HEK293T (cell line): ENCODE measurements at regions not wholly inside any gene's neighbourhood (a gene's known extent, or its start where the extent isn't known, plus 50 kb on each side); places are given as distances from the start of the nearest gene placed in this dataset.

ENCODE experiments used
- CTCF ChIA-PET: fragments of 350-600 bp; formaldehyde crosslinking; extraction: SDS; loops from one replicate; lab custom pipeline; 2021; ENCODE audit warnings: antibody characterized with exemption, inconsistent platforms; lab: Yijun Ruan, JAX
- POLR2A ChIA-PET: fragments of 350-600 bp; formaldehyde crosslinking; extraction: SDS; loops from one replicate; lab custom pipeline; 2020; ENCODE audit warnings: antibody characterized with exemption, inconsistent platforms; lab: Yijun Ruan, JAX
- DNase-seq: peaks from one replicate; pipeline ENCODE4 v3.0.0; 2012; ENCODE audit warnings: mixed read lengths; ENCODE audit errors: extremely low spot score
- ARNT ChIP-seq: fragments of 450-650 bp; IDR thresholded peaks from 2 replicates; pipeline ENCODE4 v1.6.1; 2017; ENCODE audit warnings: mild to moderate bottlenecking
- BHLHE40 ChIP-seq: fragments of 450-650 bp; IDR thresholded peaks from 2 replicates; pipeline ENCODE4 v1.6.1; 2016; ENCODE audit warnings: mild to moderate bottlenecking, moderate library complexity, borderline replicate concordance
- CTBP1 ChIP-seq: fragments of 450-650 bp; IDR thresholded peaks from 2 replicates; pipeline ENCODE4 v1.6.1; 2016; ENCODE audit warnings: borderline replicate concordance
- ELF4 ChIP-seq: fragments of 450-650 bp; IDR thresholded peaks from 2 replicates; pipeline ENCODE4 v1.6.1; 2017; ENCODE audit warnings: antibody characterized with exemption
- FOXA1 ChIP-seq: fragments of 450-650 bp; IDR thresholded peaks from 2 replicates; pipeline ENCODE4 v1.6.1; 2016; ENCODE audit warnings: mild to moderate bottlenecking
- FOXK2 ChIP-seq: fragments of 450-650 bp; IDR thresholded peaks from 2 replicates; pipeline ENCODE4 v1.6.1; 2016; ENCODE audit warnings: mild to moderate bottlenecking
- FOXM1 ChIP-seq: fragments of 450-650 bp; IDR thresholded peaks from 2 replicates; pipeline ENCODE4 v1.6.1; 2017; ENCODE audit warnings: mild to moderate bottlenecking, borderline replicate concordance
- HDGF ChIP-seq: fragments of 450-650 bp; IDR thresholded peaks from 2 replicates; pipeline ENCODE4 v1.6.1; 2017; ENCODE audit warnings: antibody characterized with exemption, borderline replicate concordance
- L3MBTL2 ChIP-seq: fragments of 450-650 bp; conservative IDR thresholded peaks from 2 replicates; pipeline ENCODE4 v1.6.1; 2016; ENCODE audit warnings: mild to moderate bottlenecking
- LEF1 ChIP-seq: fragments of 450-650 bp; IDR thresholded peaks from 2 replicates; pipeline ENCODE4 v1.6.1; 2017; ENCODE audit warnings: mild to moderate bottlenecking, borderline replicate concordance
- NFRKB ChIP-seq: fragments of 450-650 bp; IDR thresholded peaks from 2 replicates; pipeline ENCODE4 v1.6.1; 2016; ENCODE audit warnings: mild to moderate bottlenecking, moderate library complexity
- SP1 ChIP-seq: fragments of 450-650 bp; IDR thresholded peaks from 2 replicates; pipeline ENCODE4 v1.6.1; 2017
- SUZ12 ChIP-seq: fragments of 450-650 bp; IDR thresholded peaks from 2 replicates; pipeline ENCODE4 v1.6.1; 2016; ENCODE audit warnings: mild to moderate bottlenecking
- TARDBP ChIP-seq: fragments of 450-650 bp; IDR thresholded peaks from 2 replicates; pipeline ENCODE4 v1.6.1; 2016
- ZNF384 ChIP-seq: fragments of 450-650 bp; IDR thresholded peaks from 2 replicates; pipeline ENCODE4 v1.6.1; 2016
- TF ChIP-seq, protein P1 (sequence below): fragments of 450-650 bp; IDR thresholded peaks from 2 replicates; pipeline ENCODE4 v1.6.1; 2016

DNA sequence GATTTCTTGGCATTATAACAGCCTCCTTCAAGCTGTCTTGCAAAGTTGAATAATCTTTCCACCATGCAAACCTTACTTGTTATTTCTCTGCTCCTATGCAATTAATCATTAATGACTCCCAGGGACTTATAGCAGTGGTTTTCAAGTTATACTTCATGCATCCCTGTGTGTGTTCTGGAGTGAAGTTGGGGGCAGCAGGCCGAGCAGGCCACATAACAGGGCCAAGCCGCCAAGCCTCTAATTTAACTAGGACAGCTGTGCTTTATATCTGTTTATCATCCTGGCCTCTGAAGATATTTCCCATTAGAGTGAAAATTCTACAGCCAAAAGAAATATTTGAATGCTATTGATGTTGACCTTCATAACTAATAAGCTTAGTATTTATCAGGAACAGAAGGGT is 133.5 kb upstream of the PAK3 start:
- CTCF ChIA-PET, result no interaction called here
- no peak for DNase-seq
- POLR2A ChIA-PET, result no interaction called here
- TF ChIP-seq LEF1, result no peak
- no peak for TF ChIP-seq ARNT
- TF ChIP-seq ZNF384, result no peak
- TF ChIP-seq FOXM1, result no peak
- TF ChIP-seq SP1, result no peak
- TF ChIP-seq FOXA1, result no peak
- TF ChIP-seq BHLHE40, result no peak

DNA sequence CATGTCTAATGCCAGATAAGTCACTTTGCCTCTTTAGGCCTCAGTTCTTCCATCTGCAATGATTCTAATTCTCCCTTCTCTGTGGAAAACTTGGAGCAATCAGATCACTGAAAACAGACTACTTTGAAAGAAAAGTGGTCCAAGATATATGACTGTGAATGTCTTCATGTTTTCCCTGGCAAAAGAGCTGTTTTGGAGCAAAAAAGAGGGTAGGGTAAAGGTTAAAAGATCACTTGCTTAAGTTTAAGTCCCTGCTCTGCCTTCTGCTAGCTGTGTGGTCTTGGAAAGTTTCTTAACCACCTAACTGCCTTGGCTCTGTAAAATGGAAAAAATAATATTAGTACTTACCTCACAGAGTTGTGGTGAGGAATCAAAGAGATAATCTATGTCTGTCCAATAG is 140.3 kb upstream of the PAK3 start:
- no peak for TF ChIP-seq LEF1
- TF ChIP-seq SP1, result no peak
- no peak for TF ChIP-seq HDGF
- ChIA-PET POLR2A (interaction anchor here (0.8 kb wide), 1 partner anchor 12 kb away, joined by 3 read pairs; no protein-coding TSS in a partner anchor), CTCF (no interaction called here)
- DNase-seq, result no peak

DNA sequence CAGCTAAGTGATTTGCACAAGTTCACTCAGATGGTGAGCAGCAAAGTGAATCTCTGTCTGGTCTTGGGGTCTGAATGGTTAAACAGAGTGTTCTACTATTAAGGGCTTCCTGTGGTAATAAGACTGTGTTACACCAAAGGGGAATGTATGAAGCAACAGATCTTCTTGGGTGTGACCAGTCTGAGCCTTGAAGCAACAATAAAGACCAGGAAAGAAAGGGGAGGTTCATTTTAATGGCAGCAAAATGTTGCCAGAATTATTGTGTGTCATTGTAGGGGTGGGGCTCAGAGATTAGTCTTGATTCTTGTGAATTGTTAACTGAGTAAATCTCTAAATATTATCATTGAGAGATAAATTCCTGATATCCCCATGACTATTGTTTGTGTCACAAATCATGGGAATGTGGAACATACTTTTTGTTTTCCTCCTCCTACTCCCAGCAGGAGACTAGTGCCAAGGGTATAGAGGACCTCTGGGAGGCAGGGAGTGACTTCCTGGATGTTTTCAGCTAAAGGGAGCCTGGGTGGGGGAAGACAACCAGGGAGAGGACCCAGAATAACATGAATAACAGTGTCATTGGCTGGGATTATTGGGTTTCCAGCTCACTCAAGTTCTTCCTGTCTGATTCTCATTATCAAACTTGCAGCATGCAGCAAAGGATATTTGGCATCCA is 141.4 kb upstream of the PAK3 start:
- CTCF ChIA-PET, result no interaction called here
- POLR2A ChIA-PET, result no interaction called here
- DNase-seq, result no peak
- TF ChIP-seq SUZ12, result no peak
- TF ChIP-seq BHLHE40, result no peak
- TF ChIP-seq FOXM1, result no peak
- no peak for TF ChIP-seq CTBP1
- no peak for TF ChIP-seq FOXK2
- no peak for TF ChIP-seq SP1
- no peak for TF ChIP-seq ELF4
- no peak for TF ChIP-seq FOXA1
- TF ChIP-seq, protein P1, sequence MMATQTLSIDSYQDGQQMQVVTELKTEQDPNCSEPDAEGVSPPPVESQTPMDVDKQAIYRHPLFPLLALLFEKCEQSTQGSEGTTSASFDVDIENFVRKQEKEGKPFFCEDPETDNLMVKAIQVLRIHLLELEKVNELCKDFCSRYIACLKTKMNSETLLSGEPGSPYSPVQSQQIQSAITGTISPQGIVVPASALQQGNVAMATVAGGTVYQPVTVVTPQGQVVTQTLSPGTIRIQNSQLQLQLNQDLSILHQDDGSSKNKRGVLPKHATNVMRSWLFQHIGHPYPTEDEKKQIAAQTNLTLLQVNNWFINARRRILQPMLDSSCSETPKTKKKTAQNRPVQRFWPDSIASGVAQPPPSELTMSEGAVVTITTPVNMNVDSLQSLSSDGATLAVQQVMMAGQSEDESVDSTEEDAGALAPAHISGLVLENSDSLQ, result no peak
- no peak for TF ChIP-seq ZNF384
- no peak for TF ChIP-seq ARNT
- no peak for TF ChIP-seq HDGF
- TF ChIP-seq L3MBTL2, result no peak

DNA sequence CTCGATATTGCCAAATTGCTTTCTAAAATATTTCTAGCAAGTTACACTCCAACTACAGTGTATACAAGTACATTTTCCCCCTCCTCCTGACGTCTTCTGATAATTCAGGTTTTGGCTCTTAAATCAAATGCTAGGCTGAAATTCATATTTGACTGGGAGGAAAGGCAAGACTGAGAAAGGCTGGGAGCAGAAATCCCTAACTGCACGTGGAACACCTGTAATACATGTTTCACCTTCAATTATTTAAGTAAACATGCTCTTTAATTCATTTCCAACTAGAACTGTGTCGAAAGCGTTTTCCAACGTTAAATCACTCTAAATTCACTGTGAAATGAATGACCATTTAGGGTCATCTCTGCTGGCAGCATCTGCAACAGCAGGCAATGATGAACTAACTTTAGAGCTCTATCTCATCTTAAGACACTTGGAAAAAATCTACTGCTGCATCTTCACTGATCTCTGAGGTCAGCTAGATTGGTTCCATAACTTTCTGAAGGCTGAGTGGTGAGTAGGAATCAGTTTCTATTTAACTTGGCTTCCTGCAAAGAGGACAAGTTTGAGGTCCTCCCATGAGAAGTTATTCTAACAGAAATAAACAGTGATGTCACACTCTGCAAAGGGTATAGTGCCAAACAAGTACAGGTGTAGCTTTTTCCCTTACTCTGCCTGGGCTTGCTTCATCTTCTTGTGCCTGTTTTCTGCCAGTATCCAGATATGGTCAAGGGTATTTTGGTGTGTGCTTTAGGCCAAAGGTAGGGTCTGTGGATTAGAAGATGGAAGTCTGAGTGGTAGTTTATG is 144.3 kb upstream of the PAK3 start:
- DNase-seq, result no peak
- POLR2A ChIA-PET, result no interaction called here
- TF ChIP-seq ELF4 (no peak), ARNT (no peak), SUZ12 (no peak), FOXK2 (no peak), L3MBTL2 (no peak), TARDBP (no peak), NFRKB (no peak), CTBP1 (no peak), ZNF384 (no peak), SP1 (no peak)
- TF ChIP-seq, protein P1, result no peak
- CTCF ChIA-PET, result no interaction called here

DNA sequence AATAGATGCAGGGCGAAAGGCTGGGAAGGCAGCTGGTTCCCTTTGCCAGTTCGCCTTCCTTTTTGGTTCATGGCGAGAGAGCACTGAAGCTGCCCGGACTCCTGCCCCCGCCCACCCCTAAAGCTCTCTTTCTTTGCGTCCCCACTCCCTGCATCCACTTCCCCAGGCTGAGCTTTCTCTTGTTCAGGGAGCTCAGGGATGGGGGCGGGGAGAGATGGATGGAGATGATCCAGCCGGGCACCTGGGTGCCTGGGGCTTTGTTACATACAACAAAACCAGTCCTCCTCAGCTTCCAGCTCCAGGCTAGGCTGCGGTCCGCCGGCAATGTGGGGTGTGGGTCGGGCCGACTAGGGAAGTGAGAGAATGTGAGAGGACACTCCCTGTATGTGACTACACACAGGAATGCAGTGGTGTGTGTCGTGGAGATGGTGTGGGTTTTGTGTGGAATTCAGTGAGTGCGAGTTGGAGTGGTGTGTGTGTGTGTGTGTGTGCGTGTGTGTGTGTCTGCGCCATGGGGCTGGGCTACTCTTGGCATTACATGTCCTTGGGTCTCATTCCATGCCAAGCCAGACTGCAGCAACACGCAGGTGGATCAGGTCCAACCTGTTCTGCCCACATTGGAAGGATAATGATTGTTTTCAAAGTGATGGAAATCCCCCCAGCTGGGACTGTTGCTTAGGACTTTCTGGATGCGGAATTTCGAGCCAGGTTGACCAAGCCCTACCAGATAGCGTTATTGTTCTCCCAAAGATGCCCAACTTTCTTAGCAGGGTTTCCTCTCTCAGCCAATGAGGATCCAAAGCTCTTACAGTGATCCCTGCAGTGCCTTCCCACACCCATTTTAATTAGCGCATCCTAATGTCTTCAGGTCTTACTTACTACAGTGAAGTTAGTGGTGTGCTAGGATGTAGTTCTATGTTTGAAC is 149.4 kb upstream of the CHRDL1 start:
- CTCF ChIA-PET, result no interaction called here
- TF ChIP-seq ARNT (no peak), TARDBP (no peak), LEF1 (no peak)
- DNase-seq, result no peak
- POLR2A ChIA-PET, result no interaction called here

DNA sequence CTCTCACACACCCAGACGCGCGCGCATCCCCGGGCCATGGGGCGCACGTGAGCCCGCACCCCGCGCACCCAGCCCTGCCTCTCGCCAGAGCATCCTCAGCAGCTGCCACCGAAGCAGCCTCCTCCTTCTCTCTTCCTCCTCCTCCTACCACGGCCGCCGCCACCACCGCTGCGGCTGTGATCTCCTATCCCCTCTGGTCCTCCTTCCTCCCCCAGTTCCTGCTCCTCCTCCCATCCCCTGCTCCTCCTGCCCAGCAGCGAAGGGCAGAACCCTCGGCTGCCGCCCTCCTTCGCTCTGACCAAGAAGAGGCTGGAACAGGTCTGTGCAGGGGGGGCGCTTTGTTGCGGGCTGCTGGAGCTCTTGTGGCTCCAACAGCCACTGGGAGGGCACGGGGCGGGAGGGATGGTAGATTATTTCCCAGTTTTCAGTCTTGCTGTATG is 148.7 kb upstream of the CHRDL1 start:
- DNase-seq, result no peak
- POLR2A ChIA-PET, result no interaction called here
- CTCF ChIA-PET, result no interaction called here
- no peak for TF ChIP-seq ZNF384
- TF ChIP-seq L3MBTL2, result no peak
- TF ChIP-seq, protein P1, result no peak
- TF ChIP-seq NFRKB, result no peak
- no peak for TF ChIP-seq ELF4
- TF ChIP-seq HDGF, result no peak
- TF ChIP-seq LEF1, result no peak
- TF ChIP-seq FOXK2, result no peak
- TF ChIP-seq ARNT, result no peak
- no peak for TF ChIP-seq CTBP1
- TF ChIP-seq BHLHE40, result no peak
- TF ChIP-seq TARDBP, result no peak
- TF ChIP-seq FOXM1, result no peak
- no peak for TF ChIP-seq FOXA1
- TF ChIP-seq SP1, result no peak
